ENCODE measurements at regions not wholly inside any gene's neighbourhood (a gene's known extent, or its start where the extent isn't known, plus 50 kb on each side); places are given as distances from the start of the nearest gene placed in this dataset.
"Not testable (repeated sequence)": the region's sequence is repeated elsewhere in the genome, so short reads cannot be mapped to it uniquely, and the experiment has no call there.

- TF ChIP-seq, protein P1, sequence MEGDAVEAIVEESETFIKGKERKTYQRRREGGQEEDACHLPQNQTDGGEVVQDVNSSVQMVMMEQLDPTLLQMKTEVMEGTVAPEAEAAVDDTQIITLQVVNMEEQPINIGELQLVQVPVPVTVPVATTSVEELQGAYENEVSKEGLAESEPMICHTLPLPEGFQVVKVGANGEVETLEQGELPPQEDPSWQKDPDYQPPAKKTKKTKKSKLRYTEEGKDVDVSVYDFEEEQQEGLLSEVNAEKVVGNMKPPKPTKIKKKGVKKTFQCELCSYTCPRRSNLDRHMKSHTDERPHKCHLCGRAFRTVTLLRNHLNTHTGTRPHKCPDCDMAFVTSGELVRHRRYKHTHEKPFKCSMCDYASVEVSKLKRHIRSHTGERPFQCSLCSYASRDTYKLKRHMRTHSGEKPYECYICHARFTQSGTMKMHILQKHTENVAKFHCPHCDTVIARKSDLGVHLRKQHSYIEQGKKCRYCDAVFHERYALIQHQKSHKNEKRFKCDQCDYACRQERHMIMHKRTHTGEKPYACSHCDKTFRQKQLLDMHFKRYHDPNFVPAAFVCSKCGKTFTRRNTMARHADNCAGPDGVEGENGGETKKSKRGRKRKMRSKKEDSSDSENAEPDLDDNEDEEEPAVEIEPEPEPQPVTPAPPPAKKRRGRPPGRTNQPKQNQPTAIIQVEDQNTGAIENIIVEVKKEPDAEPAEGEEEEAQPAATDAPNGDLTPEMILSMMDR (conservative IDR thresholded peaks at IDR 0.05; ENCODE audit: low read depth in 2 of 2) = not testable (repeated sequence)
- TF ChIP-seq EZH2phosphoT487 (IDR thresholded peaks at IDR 0.05; ENCODE audit: unreplicated experiment); EZH2 (IDR thresholded peaks at IDR 0.05; ENCODE audit: low read depth, unreplicated experiment); STAT1 (IDR thresholded peaks at IDR 0.05; ENCODE audit: unreplicated experiment): not testable (repeated sequence)
These were observed 128.6 kb downstream of the FCRL5 start for GRCh38 chr1:157423764-157424163.
